Mucosa of descending colon (tissue), 3 donors: ENCODE measurements at regions not wholly inside any gene's neighbourhood (a gene's known extent, or its start where the extent isn't known, plus 50 kb on each side); places are given as distances from the start of the nearest gene placed in this dataset.

ENCODE experiments used
- ATAC-seq: fragments of 200-7000 bp; cut with Tn5 transposase; one replicate; pipeline ENCODE4 v1.9.1; 2020; ENCODE audit warnings: mild to moderate bottlenecking, moderate library complexity
- DNase-seq, 3 donors: peaks; one replicate each; pipeline ENCODE4 v3.0.0-alpha.2; 2020
- H3K36me3 ChIP-seq: fragments of 200-600 bp; one replicate; pipeline ENCODE4 v1.8.0; 2021; ENCODE audit warnings: low read depth, mild to moderate bottlenecking
- H3K4me1 ChIP-seq: fragments of 200-600 bp; one replicate; pipeline ENCODE4 v1.8.0; 2021; ENCODE audit warnings: low read depth, mild to moderate bottlenecking
- H3K4me3 ChIP-seq: fragments of 200-600 bp; one replicate; pipeline ENCODE4 v1.8.0; 2021; ENCODE audit warnings: mild to moderate bottlenecking
- H3K9me3 ChIP-seq: fragments of 200-600 bp; one replicate; pipeline ENCODE4 v1.8.0; 2021; ENCODE audit warnings: mild to moderate bottlenecking
- CTCF ChIP-seq: fragments of 200-600 bp; IDR thresholded peaks from one replicate; pipeline ENCODE4 v1.8.0; 2022; ENCODE audit warnings: antibody characterized with exemption, mild to moderate bottlenecking
- intact Hi-C, 2 donors: fragments of 100-400 bp; cut with DNase I in 1 of 2; cut with micrococcal nuclease in 1 of 2; formaldehyde crosslinking; loops; one replicate each; pipeline versions ENCODE4 v1.11.0 to v1.11.1; 2022; cut with DNase I, micrococcal nuclease
- donor health status: DM: no; HTN: no; CAD: no; lungs with moderate emphysema.
- donor health status: DM: no; HTN: no; CAD: no.
- donor health status: DM: no; HTN: yes; CAD: no.

GRCh38 chr2:241924069-241924908, 54.8 kb downstream of the RTP5 start:
- intact Hi-C loops: no loop called here
- Histone ChIP-seq H3K36me3 (no peaks in the 10 kb centered on the region), H3K4me3 (no peak overlapping the region), H3K4me1 (no peaks in the 10 kb centered on the region), H3K9me3 (no peaks in the 10 kb centered on the region)
- no peak for TF ChIP-seq CTCF
- DNase-seq (no peak), ATAC-seq (no peak)

- no peak for TF ChIP-seq CTCF
- H3K9me3 ChIP-seq: no peaks in the 10 kb centered on the region
- H3K4me1 ChIP-seq: no peaks in the 10 kb centered on the region
- DNase-seq (no peak), ATAC-seq (no peak)
- no peaks in the 10 kb centered on the region for H3K36me3 ChIP-seq
- intact Hi-C loops: no loop called here
- H3K4me3 ChIP-seq: no peak overlapping the region
Measured at GRCh38 chr2:241924909-241925250, 55.4 kb downstream of the RTP5 start.

GRCh38 chr2:241925277-241925676, 55.7 kb downstream of the RTP5 start:
- no peaks in the 10 kb centered on the region for H3K9me3 ChIP-seq
- DNase-seq (no peak), ATAC-seq (no peak)
- H3K4me3 ChIP-seq: no peak overlapping the region
- no peak for TF ChIP-seq CTCF
- H3K36me3 ChIP-seq: no peaks in the 10 kb centered on the region
- intact Hi-C loops: no loop called here
- no peaks in the 10 kb centered on the region for H3K4me1 ChIP-seq

GRCh38 chr2:241925821-241926441, 56.4 kb downstream of the RTP5 start:
- ATAC-seq (no peak), DNase-seq (no peak)
- Histone ChIP-seq H3K36me3 (no peaks in the 10 kb centered on the region), H3K4me3 (no peak overlapping the region), H3K9me3 (no peaks in the 10 kb centered on the region), H3K4me1 (no peaks in the 10 kb centered on the region)
- intact Hi-C loops: no loop called here
- TF ChIP-seq CTCF: no peak

GRCh38 chr2:241926541-241927311, 57.2 kb downstream of the RTP5 start:
- DNase-seq (no peak), ATAC-seq (peak; percentile 43)
- Histone ChIP-seq H3K9me3 (no peaks in the 10 kb centered on the region), H3K4me3 (no peak overlapping the region), H3K36me3 (no peaks in the 10 kb centered on the region), H3K4me1 (no peaks in the 10 kb centered on the region)
- intact Hi-C loops: no loop called here
- TF ChIP-seq CTCF: no peak
